ENCODE measurements at regions not wholly inside any gene's neighbourhood (a gene's known extent, or its start where the extent isn't known, plus 50 kb on each side); places are given as distances from the start of the nearest gene placed in this dataset.

- POLR2A ChIA-PET, result no interaction called here
- Histone ChIP-seq H3K4me2 (ENCODE audit: low read length) (no peak overlapping the region), H3K79me2 (ENCODE audit: insufficient read depth, low read depth, low read length) (no peaks in the 10 kb centered on the region), H3K9me2 (ENCODE audit: insufficient read depth, low read length) (no peaks in the 10 kb centered on the region), H3K4me1 (ENCODE audit: insufficient read depth, low read length, poor library complexity, severe bottlenecking) (no peaks in the 10 kb centered on the region), H4K20me1 (ENCODE audit: insufficient read depth, low read length) (no peaks in the 10 kb centered on the region), H3K36me3 (ENCODE audit: insufficient read depth, low read length) (no peaks in the 10 kb centered on the region), H2AFZ (ENCODE audit: low read length) (no peak overlapping the region), H3K9me3 (ENCODE audit: low read length) (no peaks in the 10 kb centered on the region), H3K27ac (ENCODE audit: low read depth, low read length, poor library complexity, severe bottlenecking) (no peak overlapping the region), H3K4me3 (ENCODE audit: low read depth, low read length, poor library complexity, severe bottlenecking) (no peak overlapping the region)
- BruUV-seq (replicated peaks), result no TSS peak
- CTCF ChIA-PET (ENCODE audit: unreplicated experiment), result no interaction called here
- DNase-seq (ENCODE audit: low spot score), result no peak
- intact Hi-C loops (cut with micrococcal nuclease; ENCODE audit: unreplicated experiment), result no loop called here
- TF ChIP-seq CTCF (conservative IDR thresholded peaks at IDR 0.05; ENCODE audit: low read length) (no peak), EZH2phosphoT487 (IDR thresholded peaks at IDR 0.05; ENCODE audit: borderline replicate concordance, low read depth, low read length) (no peak)
Observed at GRCh38 chr12:91555436-91556415, 373.1 kb upstream of the DCN start.

- POLR2A ChIA-PET, result no interaction called here
- TF ChIP-seq CTCF (conservative IDR thresholded peaks at IDR 0.05; ENCODE audit: low read length) (no peak), EZH2phosphoT487 (IDR thresholded peaks at IDR 0.05; ENCODE audit: borderline replicate concordance, low read depth, low read length) (no peak)
- Histone ChIP-seq H3K4me2 (ENCODE audit: low read length) (no peak overlapping the region), H3K9me3 (ENCODE audit: low read length) (no peaks in the 10 kb centered on the region), H3K4me1 (ENCODE audit: insufficient read depth, low read length, poor library complexity, severe bottlenecking) (no peaks in the 10 kb centered on the region), H3K79me2 (ENCODE audit: insufficient read depth, low read depth, low read length) (no peaks in the 10 kb centered on the region), H4K20me1 (ENCODE audit: insufficient read depth, low read length) (no peaks in the 10 kb centered on the region), H3K9me2 (ENCODE audit: insufficient read depth, low read length) (no peaks in the 10 kb centered on the region), H3K27ac (ENCODE audit: low read depth, low read length, poor library complexity, severe bottlenecking) (no peak overlapping the region), H3K4me3 (ENCODE audit: low read depth, low read length, poor library complexity, severe bottlenecking) (no peak overlapping the region), H3K36me3 (ENCODE audit: insufficient read depth, low read length) (no peaks in the 10 kb centered on the region), H2AFZ (ENCODE audit: low read length) (no peak overlapping the region)
- CTCF ChIA-PET (ENCODE audit: unreplicated experiment), result no interaction called here
- intact Hi-C loops (cut with micrococcal nuclease; ENCODE audit: unreplicated experiment), result no loop called here
- no TSS peak for BruUV-seq (replicated peaks)
- no peak for DNase-seq (ENCODE audit: low spot score)
Observed at GRCh38 chr12:91551927-91552326, 369.3 kb upstream of the DCN start.

GRCh38 chr12:91551242-91551641 is 368.6 kb upstream of the DCN start:
- BruUV-seq (replicated peaks), result no TSS peak
- no peaks in the 10 kb centered on the region for H4K20me1 ChIP-seq (ENCODE audit: insufficient read depth, low read length)
- intact Hi-C loops (cut with micrococcal nuclease; ENCODE audit: unreplicated experiment), result no loop called here

More at GRCh38 chr12:91551242-91551641, 368.6 kb upstream of the DCN start:
- H3K4me3 ChIP-seq (ENCODE audit: low read depth, low read length, poor library complexity, severe bottlenecking), result no peak overlapping the region
- no peaks in the 10 kb centered on the region for H3K36me3 ChIP-seq (ENCODE audit: insufficient read depth, low read length)
- H2AFZ ChIP-seq (ENCODE audit: low read length), result no peak overlapping the region
- no peak overlapping the region for H3K27ac ChIP-seq (ENCODE audit: low read depth, low read length, poor library complexity, severe bottlenecking)
- H3K9me3 ChIP-seq (ENCODE audit: low read length), result no peaks in the 10 kb centered on the region
- ChIA-PET POLR2A (no interaction called here), CTCF (ENCODE audit: unreplicated experiment) (no interaction called here)
- H3K9me2 ChIP-seq (ENCODE audit: insufficient read depth, low read length), result no peaks in the 10 kb centered on the region
- TF ChIP-seq CTCF (conservative IDR thresholded peaks at IDR 0.05; ENCODE audit: low read length) (no peak), EZH2phosphoT487 (IDR thresholded peaks at IDR 0.05; ENCODE audit: borderline replicate concordance, low read depth, low read length) (no peak)
- H3K79me2 ChIP-seq (ENCODE audit: insufficient read depth, low read depth, low read length), result no peaks in the 10 kb centered on the region
- DNase-seq (ENCODE audit: low spot score), result no peak
- no peaks in the 10 kb centered on the region for H3K4me1 ChIP-seq (ENCODE audit: insufficient read depth, low read length, poor library complexity, severe bottlenecking)
- no peak overlapping the region for H3K4me2 ChIP-seq (ENCODE audit: low read length)
